ENCODE measurements at regions not wholly inside any gene's neighbourhood (a gene's known extent, or its start where the extent isn't known, plus 50 kb on each side); places are given as distances from the start of the nearest gene placed in this dataset.

GRCh38 chr21:35178098-35178497 lies 129.0 kb upstream of the RUNX1 start:
- no peaks in the 10 kb centered on the region for H3K36me3 ChIP-seq (ENCODE audit: control insufficient read depth in 1 of 2, insufficient read depth in 2 of 2, low read length in 2 of 2)
- H3K4me1 ChIP-seq (ENCODE audit: control insufficient read depth in 1 of 2, insufficient read depth in 2 of 2, low read length in 2 of 2), result no peaks in the 10 kb centered on the region
- H3K27me3 ChIP-seq (ENCODE audit: low read depth, low read length), result no peaks in the 10 kb centered on the region
- H3K27ac ChIP-seq (ENCODE audit: low read length), result no peak overlapping the region
- no peaks in the 10 kb centered on the region for H3K9me3 ChIP-seq (ENCODE audit: control insufficient read depth in 1 of 2, low read length in 2 of 2)
- H3K4me3 ChIP-seq (ENCODE audit: low read depth in 1 of 2, low read length in 2 of 2), result no peak overlapping the region

- no peak overlapping the region for H3K4me3 ChIP-seq (ENCODE audit: low read depth in 1 of 2, low read length in 2 of 2)
- H3K27ac ChIP-seq (ENCODE audit: low read length), result no peak overlapping the region
- H3K9me3 ChIP-seq (ENCODE audit: control insufficient read depth in 1 of 2, low read length in 2 of 2), result no peaks in the 10 kb centered on the region
- no peaks in the 10 kb centered on the region for H3K4me1 ChIP-seq (ENCODE audit: control insufficient read depth in 1 of 2, insufficient read depth in 2 of 2, low read length in 2 of 2)
- no peaks in the 10 kb centered on the region for H3K27me3 ChIP-seq (ENCODE audit: low read depth, low read length)
- H3K36me3 ChIP-seq (ENCODE audit: control insufficient read depth in 1 of 2, insufficient read depth in 2 of 2, low read length in 2 of 2), result no peaks in the 10 kb centered on the region
Observed at GRCh38 chr21:35172231-35172630, 123.1 kb upstream of the RUNX1 start.

DNA sequence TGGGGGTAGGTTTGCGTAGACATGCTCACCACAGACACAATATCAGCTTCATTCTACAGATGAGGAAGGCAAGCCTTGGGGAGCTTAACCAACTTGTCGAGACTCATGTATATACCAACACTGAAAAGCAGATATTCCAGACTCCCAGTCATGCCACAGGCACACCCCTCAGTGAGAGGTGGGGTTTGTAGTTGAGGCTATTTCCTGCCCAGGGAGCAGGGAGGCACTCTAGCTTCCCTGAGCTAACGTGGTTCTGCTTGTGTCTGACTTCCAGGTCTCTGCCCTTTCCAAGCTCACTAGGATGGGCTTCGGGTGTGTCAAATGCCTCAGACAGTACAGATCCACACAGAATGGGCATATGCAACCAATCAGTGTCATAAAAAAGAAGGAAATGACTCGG lies 122.3 kb upstream of the RUNX1 start:
- H3K4me3 ChIP-seq (ENCODE audit: low read depth in 1 of 2, low read length in 2 of 2), result no peak overlapping the region
- no peaks in the 10 kb centered on the region for H3K27me3 ChIP-seq (ENCODE audit: low read depth, low read length)
- no peaks in the 10 kb centered on the region for H3K4me1 ChIP-seq (ENCODE audit: control insufficient read depth in 1 of 2, insufficient read depth in 2 of 2, low read length in 2 of 2)
- no peaks in the 10 kb centered on the region for H3K36me3 ChIP-seq (ENCODE audit: control insufficient read depth in 1 of 2, insufficient read depth in 2 of 2, low read length in 2 of 2)
- no peaks in the 10 kb centered on the region for H3K9me3 ChIP-seq (ENCODE audit: control insufficient read depth in 1 of 2, low read length in 2 of 2)
- H3K27ac ChIP-seq (ENCODE audit: low read length), result no peak overlapping the region

- Histone ChIP-seq H3K27me3 (ENCODE audit: low read depth, low read length) (no peaks in the 10 kb centered on the region), H3K4me3 (ENCODE audit: low read depth in 1 of 2, low read length in 2 of 2) (no peak overlapping the region), H3K4me1 (ENCODE audit: control insufficient read depth in 1 of 2, insufficient read depth in 2 of 2, low read length in 2 of 2) (no peaks in the 10 kb centered on the region), H3K9me3 (ENCODE audit: control insufficient read depth in 1 of 2, low read length in 2 of 2) (no peaks in the 10 kb centered on the region), H3K27ac (ENCODE audit: low read length) (no peak overlapping the region), H3K36me3 (ENCODE audit: control insufficient read depth in 1 of 2, insufficient read depth in 2 of 2, low read length in 2 of 2) (no peaks in the 10 kb centered on the region)
Observed at GRCh38 chr21:35170818-35171217, 121.7 kb upstream of the RUNX1 start.

GRCh38 chr21:35170244-35170643 lies 121.1 kb upstream of the RUNX1 start:
- Histone ChIP-seq H3K4me1 (ENCODE audit: control insufficient read depth in 1 of 2, insufficient read depth in 2 of 2, low read length in 2 of 2) (no peaks in the 10 kb centered on the region), H3K4me3 (ENCODE audit: low read depth in 1 of 2, low read length in 2 of 2) (no peak overlapping the region), H3K36me3 (ENCODE audit: control insufficient read depth in 1 of 2, insufficient read depth in 2 of 2, low read length in 2 of 2) (no peaks in the 10 kb centered on the region), H3K27me3 (ENCODE audit: low read depth, low read length) (no peaks in the 10 kb centered on the region), H3K27ac (ENCODE audit: low read length) (no peak overlapping the region), H3K9me3 (ENCODE audit: control insufficient read depth in 1 of 2, low read length in 2 of 2) (no peaks in the 10 kb centered on the region)

DNA sequence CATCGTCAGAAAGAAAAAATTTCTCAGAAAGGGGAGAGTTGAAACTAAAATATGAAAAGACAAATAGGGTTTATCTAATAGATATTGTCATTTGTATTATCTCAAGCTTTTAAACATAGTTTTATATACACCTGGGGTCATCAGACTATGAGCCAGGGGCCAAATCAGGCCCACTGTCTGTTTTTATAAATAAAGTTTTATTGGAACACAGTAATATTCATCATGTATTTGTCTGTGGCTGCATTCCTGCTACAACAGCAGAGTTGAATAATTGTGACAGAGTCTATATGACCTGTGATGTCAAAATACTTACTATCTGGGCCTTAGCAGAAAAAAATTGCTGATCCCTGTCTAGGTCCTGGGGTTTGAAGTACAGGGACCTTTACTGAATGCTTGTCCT lies 120.5 kb upstream of the RUNX1 start:
- H3K27me3 ChIP-seq (ENCODE audit: low read depth, low read length), result no peaks in the 10 kb centered on the region
- H3K4me3 ChIP-seq (ENCODE audit: low read depth in 1 of 2, low read length in 2 of 2), result no peak overlapping the region
- no peak overlapping the region for H3K27ac ChIP-seq (ENCODE audit: low read length)
- no peaks in the 10 kb centered on the region for H3K9me3 ChIP-seq (ENCODE audit: control insufficient read depth in 1 of 2, low read length in 2 of 2)
- no peaks in the 10 kb centered on the region for H3K36me3 ChIP-seq (ENCODE audit: control insufficient read depth in 1 of 2, insufficient read depth in 2 of 2, low read length in 2 of 2)
- no peaks in the 10 kb centered on the region for H3K4me1 ChIP-seq (ENCODE audit: control insufficient read depth in 1 of 2, insufficient read depth in 2 of 2, low read length in 2 of 2)

GRCh38 chr21:35168735-35169134 lies 119.6 kb upstream of the RUNX1 start:
- Histone ChIP-seq H3K27ac (ENCODE audit: low read length) (no peak overlapping the region), H3K36me3 (ENCODE audit: control insufficient read depth in 1 of 2, insufficient read depth in 2 of 2, low read length in 2 of 2) (no peaks in the 10 kb centered on the region), H3K9me3 (ENCODE audit: control insufficient read depth in 1 of 2, low read length in 2 of 2) (no peaks in the 10 kb centered on the region), H3K4me3 (ENCODE audit: low read depth in 1 of 2, low read length in 2 of 2) (no peak overlapping the region), H3K27me3 (ENCODE audit: low read depth, low read length) (no peaks in the 10 kb centered on the region), H3K4me1 (ENCODE audit: control insufficient read depth in 1 of 2, insufficient read depth in 2 of 2, low read length in 2 of 2) (no peaks in the 10 kb centered on the region)

DNA sequence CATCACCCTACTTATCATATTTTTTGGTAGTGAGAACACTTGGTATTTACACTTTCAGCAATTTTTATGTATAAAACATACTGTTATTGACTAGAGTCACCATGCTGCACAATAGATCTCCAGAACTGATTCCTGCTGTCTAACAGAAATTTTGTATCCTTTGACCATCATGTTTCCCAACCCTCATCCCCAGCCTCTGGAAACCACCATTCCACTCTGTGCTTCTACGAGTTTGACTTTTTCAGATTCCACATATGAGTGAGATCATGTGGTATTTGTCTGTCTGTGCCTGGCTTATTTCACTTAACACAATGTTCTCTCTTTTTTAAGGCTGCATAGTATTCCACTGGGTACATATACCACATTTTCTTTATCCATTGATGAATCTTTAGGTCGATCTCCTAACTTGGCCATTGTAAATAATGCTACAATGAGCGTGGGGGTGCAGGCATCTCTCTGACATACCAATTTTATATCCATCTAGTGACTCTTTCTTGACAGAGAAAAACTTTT lies 115.9 kb upstream of the RUNX1 start:
- Histone ChIP-seq H3K27me3 (ENCODE audit: low read depth, low read length) (no peaks in the 10 kb centered on the region), H3K4me1 (ENCODE audit: control insufficient read depth in 1 of 2, insufficient read depth in 2 of 2, low read length in 2 of 2) (no peaks in the 10 kb centered on the region), H3K27ac (ENCODE audit: low read length) (no peak overlapping the region), H3K9me3 (ENCODE audit: control insufficient read depth in 1 of 2, low read length in 2 of 2) (no peaks in the 10 kb centered on the region), H3K36me3 (ENCODE audit: control insufficient read depth in 1 of 2, insufficient read depth in 2 of 2, low read length in 2 of 2) (no peaks in the 10 kb centered on the region), H3K4me3 (ENCODE audit: low read depth in 1 of 2, low read length in 2 of 2) (no peak overlapping the region)

DNA sequence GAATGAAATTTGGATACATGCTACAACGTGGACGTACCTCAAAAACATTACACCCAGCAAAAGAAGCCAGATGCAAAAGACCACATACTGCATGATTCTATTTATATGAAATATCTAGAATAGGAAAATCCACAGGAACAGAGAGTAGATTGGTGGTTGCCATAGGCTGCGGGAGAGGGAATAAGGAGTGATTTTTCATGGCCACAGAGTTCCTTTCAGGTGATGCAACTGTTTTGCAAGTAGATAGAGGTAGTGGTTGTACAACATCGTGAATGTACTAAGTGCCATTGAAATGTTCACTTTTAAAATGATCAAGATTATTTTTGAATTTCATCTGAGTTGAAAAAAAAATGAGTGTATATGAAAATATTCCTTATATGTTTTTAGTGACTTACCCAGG lies 115.3 kb upstream of the RUNX1 start:
- Histone ChIP-seq H3K4me1 (ENCODE audit: control insufficient read depth in 1 of 2, insufficient read depth in 2 of 2, low read length in 2 of 2) (no peaks in the 10 kb centered on the region), H3K27me3 (ENCODE audit: low read depth, low read length) (no peaks in the 10 kb centered on the region), H3K9me3 (ENCODE audit: control insufficient read depth in 1 of 2, low read length in 2 of 2) (no peaks in the 10 kb centered on the region), H3K27ac (ENCODE audit: low read length) (no peak overlapping the region), H3K36me3 (ENCODE audit: control insufficient read depth in 1 of 2, insufficient read depth in 2 of 2, low read length in 2 of 2) (no peaks in the 10 kb centered on the region), H3K4me3 (ENCODE audit: low read depth in 1 of 2, low read length in 2 of 2) (no peak overlapping the region)

DNA sequence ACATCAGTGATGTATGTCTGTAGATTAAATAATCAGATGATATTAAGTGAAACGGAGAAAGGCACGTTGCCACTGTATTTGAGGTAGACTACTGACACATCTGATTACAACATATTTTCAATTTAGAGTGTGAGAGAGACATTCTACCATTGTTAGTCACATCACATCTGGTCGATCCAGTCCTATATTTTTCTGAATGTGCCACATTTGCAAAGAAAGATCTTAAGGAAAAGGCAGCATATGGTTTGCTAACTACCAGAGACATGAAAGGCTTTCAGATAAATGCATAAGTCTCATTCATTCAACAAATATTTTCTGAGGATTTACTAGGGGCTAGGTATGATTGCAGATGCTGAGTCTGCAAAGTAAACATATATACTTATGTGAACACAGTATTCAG lies 114.3 kb upstream of the RUNX1 start:
- no peaks in the 10 kb centered on the region for H3K4me1 ChIP-seq (ENCODE audit: control insufficient read depth in 1 of 2, insufficient read depth in 2 of 2, low read length in 2 of 2)
- no peak overlapping the region for H3K4me3 ChIP-seq (ENCODE audit: low read depth in 1 of 2, low read length in 2 of 2)
- H3K9me3 ChIP-seq (ENCODE audit: control insufficient read depth in 1 of 2, low read length in 2 of 2), result no peaks in the 10 kb centered on the region
- H3K27ac ChIP-seq (ENCODE audit: low read length), result no peak overlapping the region
- H3K27me3 ChIP-seq (ENCODE audit: low read depth, low read length), result no peaks in the 10 kb centered on the region
- H3K36me3 ChIP-seq (ENCODE audit: control insufficient read depth in 1 of 2, insufficient read depth in 2 of 2, low read length in 2 of 2), result no peaks in the 10 kb centered on the region

DNA sequence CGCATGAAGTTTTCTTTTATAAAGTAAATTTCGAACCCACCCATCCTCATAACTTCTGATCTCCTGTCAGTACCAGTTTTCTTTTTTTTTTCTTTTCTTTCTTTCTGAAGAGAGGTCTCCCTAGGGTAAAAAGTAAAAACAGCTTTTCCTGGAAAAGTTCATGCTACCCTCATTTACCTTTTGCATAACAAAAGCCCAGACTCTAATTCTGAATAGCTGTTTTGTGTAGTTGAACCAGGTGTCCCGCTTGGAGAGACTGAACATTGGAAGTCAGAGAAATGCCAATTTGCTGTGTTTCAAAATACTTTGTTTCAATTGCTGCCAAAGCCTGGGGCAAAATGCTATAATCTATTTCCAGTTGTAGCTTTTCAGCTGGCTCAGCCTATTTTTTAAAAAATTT lies 113.7 kb upstream of the RUNX1 start:
- no peak overlapping the region for H3K4me3 ChIP-seq (ENCODE audit: low read depth in 1 of 2, low read length in 2 of 2)
- no peaks in the 10 kb centered on the region for H3K36me3 ChIP-seq (ENCODE audit: control insufficient read depth in 1 of 2, insufficient read depth in 2 of 2, low read length in 2 of 2)
- no peak overlapping the region for H3K27ac ChIP-seq (ENCODE audit: low read length)
- no peaks in the 10 kb centered on the region for H3K27me3 ChIP-seq (ENCODE audit: low read depth, low read length)
- H3K4me1 ChIP-seq (ENCODE audit: control insufficient read depth in 1 of 2, insufficient read depth in 2 of 2, low read length in 2 of 2), result no peaks in the 10 kb centered on the region
- H3K9me3 ChIP-seq (ENCODE audit: control insufficient read depth in 1 of 2, low read length in 2 of 2), result no peaks in the 10 kb centered on the region

DNA sequence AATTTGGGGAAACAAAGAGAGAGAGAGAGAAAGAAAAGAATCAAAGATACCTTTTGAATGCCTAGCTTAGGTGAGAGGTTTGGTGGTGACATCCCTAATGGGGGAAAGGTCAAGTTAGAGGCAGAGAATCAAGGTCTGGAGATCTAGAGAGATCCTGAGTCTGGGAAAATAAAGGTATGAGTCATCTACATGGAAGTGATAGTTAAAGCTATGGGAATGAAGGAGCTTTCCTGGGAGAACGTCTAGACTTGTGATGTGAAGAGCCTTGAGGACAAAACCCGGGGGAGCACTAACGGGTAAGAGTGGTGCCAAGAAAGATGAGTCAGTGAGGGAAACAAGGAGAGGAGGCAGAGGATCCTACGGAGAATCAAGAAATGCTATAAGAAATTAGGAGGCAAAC lies 110.8 kb upstream of the RUNX1 start:
- H3K27me3 ChIP-seq (ENCODE audit: low read depth, low read length), result no peaks in the 10 kb centered on the region

More for the DNA sequence above, 110.8 kb upstream of the RUNX1 start:
- Histone ChIP-seq H3K36me3 (ENCODE audit: control insufficient read depth in 1 of 2, insufficient read depth in 2 of 2, low read length in 2 of 2) (no peaks in the 10 kb centered on the region), H3K27ac (ENCODE audit: low read length) (no peak overlapping the region), H3K4me3 (ENCODE audit: low read depth in 1 of 2, low read length in 2 of 2) (no peak overlapping the region), H3K4me1 (ENCODE audit: control insufficient read depth in 1 of 2, insufficient read depth in 2 of 2, low read length in 2 of 2) (no peaks in the 10 kb centered on the region), H3K9me3 (ENCODE audit: control insufficient read depth in 1 of 2, low read length in 2 of 2) (peaks cover 0 to 2% of the 10 kb centered on the region in 2 donors)
